IMR-90 (cell line): ENCODE measurements at regions not wholly inside any gene's neighbourhood (a gene's known extent, or its start where the extent isn't known, plus 50 kb on each side); places are given as distances from the start of the nearest gene placed in this dataset.

ENCODE experiments used
- ATAC-seq: fragments of 200-7000 bp; cut with Tn5 transposase; 2 replicates; pipeline ENCODE4 v1.9.1; 2020; ENCODE audit warnings: low read depth, mild to moderate bottlenecking, moderate library complexity
- BruUV-seq: library from RNA; stranded (reverse); fragments of 400-500 nt; replicated peaks from 2 replicates; lab custom pipeline; 2021; lab: Mats Ljungman, UMichigan
- CTCF ChIA-PET: fragments of 300-600 bp; formaldehyde crosslinking; extraction: SDS; loops from one replicate; lab custom pipeline; 2021; ENCODE audit warnings: antibody characterized with exemption; lab: Yijun Ruan, JAX
- POLR2A ChIA-PET: fragments of 300-600 bp; sonication (Branson Sonifier 250); formaldehyde crosslinking; loops from one replicate; lab custom pipeline; 2022; ENCODE audit warnings: antibody characterized with exemption; ENCODE audit not compliant: unreplicated experiment; lab: Charles Lee
- DNase-seq: peaks from one replicate; pipeline ENCODE4 v3.0.0; 2013
- H2AFZ ChIP-seq: replicated peaks from 2 replicates; pipeline ENCODE3; 2013; ENCODE audit warnings: low read length, mild to moderate bottlenecking; ENCODE audit not compliant: poor library complexity
- H2AK5ac ChIP-seq: 2 replicates; pipeline ENCODE4 v1.6.1; 2013; ENCODE audit warnings: low read depth, low read length, inconsistent platforms
- H2AK9ac ChIP-seq: replicated peaks from 2 replicates; pipeline ENCODE3; 2013; ENCODE audit warnings: mild to moderate bottlenecking, low read depth, low read length, moderate library complexity; ENCODE audit not compliant: poor library complexity
- H2BK120ac ChIP-seq: 2 replicates; pipeline ENCODE4 v1.6.1; 2013; ENCODE audit warnings: low read depth, low read length, inconsistent platforms
- H2BK15ac ChIP-seq: 3 replicates; pipeline ENCODE4 v1.6.1; 2013; ENCODE audit warnings: low read depth, low read length, inconsistent platforms
- H2BK20ac ChIP-seq: 2 replicates; pipeline ENCODE4 v1.6.1; 2013; ENCODE audit warnings: low read depth, mild to moderate bottlenecking, inconsistent platforms, low read length, moderate library complexity
- H2BK5ac ChIP-seq: 2 replicates; pipeline ENCODE4 v1.6.1; 2013; ENCODE audit warnings: mild to moderate bottlenecking, low read depth, low read length, inconsistent platforms; ENCODE audit not compliant: poor library complexity, severe bottlenecking
- H3K14ac ChIP-seq: replicated peaks from 2 replicates; pipeline ENCODE4 v1.6.1; 2013; ENCODE audit warnings: low read depth, low read length, inconsistent platforms
- H3K18ac ChIP-seq: 2 replicates; pipeline ENCODE4 v1.6.1; 2013; ENCODE audit warnings: low read depth, low read length, control low read depth
- H3K23ac ChIP-seq: 2 replicates; pipeline ENCODE4 v1.6.1; 2013; ENCODE audit warnings: low read depth, low read length, inconsistent platforms
- H3K27ac ChIP-seq: 2 replicates; pipeline ENCODE4 v1.5.1; 2013; ENCODE audit warnings: mild to moderate bottlenecking, control low read depth, low read length; ENCODE audit not compliant: insufficient read depth
- H3K27me3 ChIP-seq: 2 replicates; pipeline ENCODE4 v1.6.1; 2013; ENCODE audit warnings: low read length; ENCODE audit not compliant: control insufficient read depth, insufficient read depth
- H3K36me3 ChIP-seq: 2 replicates; pipeline ENCODE4 v1.6.1; 2013; ENCODE audit warnings: low read length, mixed read lengths; ENCODE audit not compliant: control insufficient read depth, insufficient read depth
- H3K4ac ChIP-seq: 2 replicates; pipeline ENCODE4 v1.6.1; 2013; ENCODE audit warnings: low read depth, low read length, inconsistent platforms
- H3K4me1 ChIP-seq: 2 replicates; pipeline ENCODE4 v1.6.1; 2013; ENCODE audit warnings: low read length, mixed read lengths; ENCODE audit not compliant: control insufficient read depth, insufficient read depth
- H3K4me2 ChIP-seq: 2 replicates; pipeline ENCODE4 v1.6.1; 2013; ENCODE audit warnings: low read depth, mild to moderate bottlenecking, control low read depth, low read length, moderate library complexity
- H3K4me3 ChIP-seq: 2 replicates; pipeline ENCODE4 v1.5.1; 2013; ENCODE audit warnings: low read depth, mild to moderate bottlenecking, control low read depth, low read length, moderate library complexity; ENCODE audit not compliant: insufficient read depth
- H3K56ac ChIP-seq: 2 replicates; pipeline ENCODE4 v1.6.1; 2013; ENCODE audit warnings: low read length, inconsistent platforms; ENCODE audit not compliant: insufficient read depth; ENCODE audit errors: extremely low read depth
- H3K79me1 ChIP-seq, 2 experiments: 2 replicates each; pipeline ENCODE4 v1.6.1; 2013; ENCODE audit warnings: low read length in 2 of 2, inconsistent platforms in 1 of 2, low read depth in 1 of 2
- H3K9ac ChIP-seq: 2 replicates; pipeline ENCODE4 v1.6.1; 2013; ENCODE audit warnings: low read depth, low read length, control low read depth
- H3K9me1 ChIP-seq: 2 replicates; pipeline ENCODE4 v1.6.1; 2013; ENCODE audit warnings: low read length, inconsistent platforms; ENCODE audit not compliant: insufficient read depth
- H3K9me3 ChIP-seq: 2 replicates; pipeline ENCODE4 v1.6.1; 2013; ENCODE audit warnings: low read length; ENCODE audit not compliant: control insufficient read depth, insufficient read depth
- H4K20me1 ChIP-seq: 2 replicates; pipeline ENCODE4 v1.6.1; 2013; ENCODE audit warnings: low read length, inconsistent platforms; ENCODE audit not compliant: insufficient read depth
- H4K5ac ChIP-seq: 2 replicates; pipeline ENCODE4 v1.6.1; 2013; ENCODE audit warnings: mild to moderate bottlenecking, low read depth, low read length, control low read depth
- H4K8ac ChIP-seq, 2 experiments: 2 replicates each; pipeline ENCODE4 v1.6.1; 2013; ENCODE audit warnings: low read depth in 2 of 2, low read length in 2 of 2, control low read depth in 1 of 2, inconsistent platforms in 1 of 2
- H4K91ac ChIP-seq: 2 replicates; pipeline ENCODE4 v1.6.1; 2013; ENCODE audit warnings: low read depth, low read length, inconsistent platforms; ENCODE audit not compliant: insufficient read depth
- MAFK ChIP-seq: IDR thresholded peaks from 2 replicates; pipeline ENCODE4 v1.6.1; 2012; ENCODE audit warnings: low read depth, low read length, improper control_type of control experiment
- WGBS, 2 experiments: methylation state at CpG; one replicate each; pipeline versions ENCODE4 v1.1.5 to v1.1.7; 2013; ENCODE audit warnings: missing lambda C conversion rate in 2 of 2; ENCODE audit not compliant: insufficient read length in 1 of 2; ENCODE audit errors: extremely low coverage in 2 of 2; 5-methylcytosine and 5-hydroxymethylcytosine counted together
- dilution Hi-C: fragments of 300-500 bp; cut with HindIII; formaldehyde crosslinking; loops from one replicate; pipeline ENCODE4 v1.14.3; 2018; ENCODE audit warnings: low sequenced_read_pairs; ENCODE audit not compliant: unreplicated experiment
- in situ Hi-C: fragments of 300-500 bp; cut with MboI; formaldehyde crosslinking; loops from 3 replicates; pipeline ENCODE4 v1.14.3; 2019; ENCODE audit warnings: low sequenced_read_pairs, inconsistent platforms, mixed read lengths
- intact Hi-C: fragments of 100-400 bp; cut with micrococcal nuclease; formaldehyde crosslinking; loops from 2 replicates; pipeline ENCODE4 v1.10.0; 2022
- TF ChIP-seq, protein P1 (sequence below): conservative IDR thresholded peaks from 2 replicates; pipeline ENCODE4 v1.5.1; 2012; ENCODE audit warnings: mild to moderate bottlenecking, low read depth, low read length, improper control_type of control experiment

DNA sequence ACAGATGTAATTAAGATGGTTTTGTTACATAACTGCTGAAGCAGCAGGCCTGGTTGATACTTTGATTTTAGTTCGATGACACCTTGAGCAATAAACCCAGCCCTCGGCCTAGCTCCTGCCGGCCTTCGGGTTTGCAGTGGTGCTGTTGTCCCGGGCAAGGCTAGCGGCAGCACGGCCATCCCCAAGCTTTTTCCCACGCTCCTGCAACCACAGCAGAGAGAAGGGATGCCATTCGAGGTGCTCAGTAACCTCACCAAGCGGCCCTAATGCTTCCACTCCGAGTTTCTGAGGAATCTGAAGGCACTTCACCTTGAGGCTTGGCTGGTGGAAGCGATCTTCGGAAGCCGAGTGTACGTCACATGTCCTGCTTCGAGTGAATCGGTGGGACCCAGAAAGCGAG is 182.1 kb downstream of the NAF1 start:
- TF ChIP-seq MAFK: no peak
- TF ChIP-seq, protein P1, sequence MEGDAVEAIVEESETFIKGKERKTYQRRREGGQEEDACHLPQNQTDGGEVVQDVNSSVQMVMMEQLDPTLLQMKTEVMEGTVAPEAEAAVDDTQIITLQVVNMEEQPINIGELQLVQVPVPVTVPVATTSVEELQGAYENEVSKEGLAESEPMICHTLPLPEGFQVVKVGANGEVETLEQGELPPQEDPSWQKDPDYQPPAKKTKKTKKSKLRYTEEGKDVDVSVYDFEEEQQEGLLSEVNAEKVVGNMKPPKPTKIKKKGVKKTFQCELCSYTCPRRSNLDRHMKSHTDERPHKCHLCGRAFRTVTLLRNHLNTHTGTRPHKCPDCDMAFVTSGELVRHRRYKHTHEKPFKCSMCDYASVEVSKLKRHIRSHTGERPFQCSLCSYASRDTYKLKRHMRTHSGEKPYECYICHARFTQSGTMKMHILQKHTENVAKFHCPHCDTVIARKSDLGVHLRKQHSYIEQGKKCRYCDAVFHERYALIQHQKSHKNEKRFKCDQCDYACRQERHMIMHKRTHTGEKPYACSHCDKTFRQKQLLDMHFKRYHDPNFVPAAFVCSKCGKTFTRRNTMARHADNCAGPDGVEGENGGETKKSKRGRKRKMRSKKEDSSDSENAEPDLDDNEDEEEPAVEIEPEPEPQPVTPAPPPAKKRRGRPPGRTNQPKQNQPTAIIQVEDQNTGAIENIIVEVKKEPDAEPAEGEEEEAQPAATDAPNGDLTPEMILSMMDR: no peak
- WGBS, 2 experiments: 87% methylated on average over 9 of the region's 18 CpGs; no CpG with 5 or more reads in 1 of the 2 experiments
- Histone ChIP-seq H3K4me1 (no peaks in the 10 kb centered on the region), H3K9ac (no peak overlapping the region), H2AFZ (no peak overlapping the region), H4K20me1 (no peaks in the 10 kb centered on the region), H3K23ac (no peak overlapping the region), H3K9me1 (no peaks in the 10 kb centered on the region), H3K27ac (no peak overlapping the region), H3K18ac (no peak overlapping the region), H2BK15ac (no peak overlapping the region), H3K79me1 (no peaks in the 10 kb centered on the region), H3K27me3 (no peaks in the 10 kb centered on the region), H3K4me3 (no peak overlapping the region), H3K36me3 (no peaks in the 10 kb centered on the region), H2AK9ac (no peak overlapping the region), H4K8ac (no peak overlapping the region), H2BK5ac (no peak overlapping the region), H3K56ac (no peak overlapping the region), H2BK120ac (no peak overlapping the region), H4K91ac (no peak overlapping the region), H4K5ac (no peak overlapping the region), H3K4ac (no peak overlapping the region), H3K4me2 (no peak overlapping the region), H2BK20ac (no peak overlapping the region), H3K9me3 (peaks cover 11% of the 10 kb centered on the region), H2AK5ac (no peak overlapping the region), H3K14ac (no peak overlapping the region)
- BruUV-seq: no TSS peak
- intact Hi-C loops (no loop called here), dilution Hi-C loops (no loop called here), in situ Hi-C loops (no loop called here)
- DNase-seq (no peak), ATAC-seq (no peak)
- ChIA-PET POLR2A (no interaction called here), CTCF (no interaction called here)
